Kasumi-1 (cell line): ENCODE measurements at regions not wholly inside any gene's neighbourhood (a gene's known extent, or its start where the extent isn't known, plus 50 kb on each side); places are given as distances from the start of the nearest gene placed in this dataset.
"Not testable (repeated sequence)": the region's sequence is repeated elsewhere in the genome, so short reads cannot be mapped to it uniquely, and the experiment has no call there.

Source experiments
- DNase-seq, 2 experiments: peaks; one replicate each; lab custom pipeline; 2025; lab: John Stamatoyannopoulos, UW

DNA sequence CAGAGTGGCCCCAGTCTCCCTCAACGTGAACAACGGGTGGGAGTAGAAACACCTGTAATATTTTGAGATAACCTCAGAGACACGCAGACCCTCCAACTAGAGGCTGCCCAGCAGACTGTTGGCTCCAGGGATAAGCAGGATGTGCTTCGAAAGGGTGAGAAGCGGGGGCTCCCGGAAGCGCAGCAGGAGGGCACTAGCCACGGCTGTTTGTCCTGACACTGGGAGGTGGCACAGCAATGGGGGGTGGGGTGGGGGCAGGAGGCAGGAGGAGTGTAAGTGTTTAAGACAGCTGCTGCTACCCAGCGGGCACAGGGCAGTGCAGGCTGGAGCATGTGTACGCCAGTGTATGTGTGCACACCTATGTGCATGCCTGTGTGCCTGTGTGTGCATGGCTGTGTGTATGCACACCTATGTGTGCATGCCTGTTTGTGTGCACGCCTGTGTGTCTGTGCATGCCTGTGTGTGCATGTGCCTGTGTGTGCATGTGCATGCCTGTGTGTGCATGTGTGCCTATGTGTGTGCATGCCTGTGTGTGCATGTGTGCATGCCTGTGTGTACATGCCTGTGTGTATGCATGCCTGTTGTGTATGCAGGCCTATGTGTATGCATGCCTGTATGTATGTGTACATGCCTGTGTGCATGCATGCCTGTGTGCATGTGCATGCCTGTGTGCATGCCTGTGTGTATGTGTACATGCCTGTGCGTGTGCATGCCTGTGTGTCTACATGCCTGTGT is 154.7 kb downstream of the SHANK2 start:
- DNase-seq = no peak

DNA sequence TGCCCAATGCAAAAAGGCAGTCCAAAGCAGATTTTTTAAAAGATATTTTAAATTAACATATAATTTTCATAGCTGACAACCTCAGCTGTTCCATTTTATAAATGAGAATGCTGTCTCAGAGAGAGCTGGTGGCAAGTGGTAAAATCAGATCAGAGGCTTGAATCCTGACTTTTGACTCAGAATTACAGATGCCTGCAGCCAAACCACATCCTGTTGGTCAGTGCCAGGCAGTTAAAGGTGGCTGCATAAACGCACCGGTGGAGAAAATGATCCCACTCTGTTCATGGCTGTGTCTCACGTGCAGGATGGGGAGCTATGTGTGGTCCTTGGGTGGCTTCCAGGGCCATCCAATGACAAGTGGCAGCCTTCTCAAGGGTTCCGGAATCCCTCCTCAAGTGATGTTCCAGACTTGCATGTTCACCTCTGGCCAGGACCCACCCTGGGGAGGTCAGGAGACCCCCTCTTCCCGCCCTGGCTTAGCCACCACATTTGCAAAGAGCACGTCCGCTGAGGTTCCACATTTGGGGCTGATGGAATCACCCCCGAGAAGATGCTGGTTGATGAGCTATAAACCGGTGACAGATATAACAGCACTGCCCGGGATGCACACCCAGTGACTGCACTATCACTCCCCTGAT is 155.5 kb downstream of the SHANK2 start:
- no peak for DNase-seq

DNA sequence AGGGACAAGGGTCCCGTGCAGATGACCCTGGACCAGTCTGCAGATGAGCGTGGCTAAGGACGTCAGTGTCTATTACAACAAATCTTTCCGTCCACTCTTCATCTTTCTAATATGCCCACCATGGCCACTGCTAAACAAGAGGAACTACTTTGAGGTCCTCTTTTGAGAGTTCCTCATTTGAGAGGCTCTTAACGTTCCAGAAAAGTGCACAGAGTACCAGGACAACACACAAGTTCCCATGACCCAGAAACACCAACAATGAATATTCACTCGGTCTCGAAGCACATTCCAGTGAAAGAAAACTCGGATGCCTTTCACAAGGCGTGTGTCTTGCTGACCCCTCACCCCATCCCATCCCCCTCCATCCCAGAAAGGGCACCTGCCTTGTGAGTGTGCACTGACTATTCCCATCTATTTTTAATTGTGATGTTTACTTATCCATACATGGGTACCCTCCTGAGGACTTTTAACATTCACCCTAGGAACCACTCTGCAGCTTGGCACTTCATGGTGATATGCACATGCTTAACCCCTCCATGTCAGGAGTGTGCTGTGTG is 157.0 kb downstream of the SHANK2 start:
- no peak for DNase-seq

DNA sequence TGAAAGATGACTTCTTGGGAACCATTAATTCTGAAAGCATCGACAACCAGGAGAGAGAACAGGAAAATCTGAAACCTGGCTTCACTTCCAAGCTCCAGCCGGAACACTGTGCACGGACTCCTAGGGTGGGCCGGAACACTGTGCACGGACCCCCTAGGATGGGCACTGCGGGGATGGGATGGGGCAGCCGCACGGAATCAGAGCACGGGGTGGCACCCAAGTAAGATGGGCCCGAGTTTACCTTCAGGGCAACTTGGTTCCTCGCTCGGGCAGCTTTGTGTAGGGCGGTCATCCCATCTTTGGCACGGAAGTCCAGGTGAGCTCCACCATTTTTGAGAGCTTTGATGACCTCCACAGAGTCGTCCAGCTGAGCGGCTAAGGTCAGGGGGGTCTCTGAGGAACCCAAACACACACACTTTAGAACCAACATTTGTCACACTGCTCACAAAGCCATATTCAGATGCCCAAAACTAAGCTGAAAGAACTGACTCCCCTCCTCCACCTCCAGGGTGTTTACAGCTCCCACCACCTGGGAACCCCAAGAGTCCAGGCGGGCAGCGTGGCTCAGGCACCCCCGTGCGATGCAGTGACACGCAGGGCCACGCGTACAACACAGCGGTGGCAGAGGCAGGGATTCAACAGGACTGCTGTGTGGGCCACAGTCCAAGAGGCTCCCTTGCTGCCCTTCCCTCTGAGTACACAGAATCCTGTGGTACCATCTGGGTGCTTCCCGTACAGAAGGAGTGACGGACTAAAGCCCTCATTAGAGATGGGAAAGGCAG is 157.9 kb downstream of the SHANK2 start:
- no peak for DNase-seq

DNA sequence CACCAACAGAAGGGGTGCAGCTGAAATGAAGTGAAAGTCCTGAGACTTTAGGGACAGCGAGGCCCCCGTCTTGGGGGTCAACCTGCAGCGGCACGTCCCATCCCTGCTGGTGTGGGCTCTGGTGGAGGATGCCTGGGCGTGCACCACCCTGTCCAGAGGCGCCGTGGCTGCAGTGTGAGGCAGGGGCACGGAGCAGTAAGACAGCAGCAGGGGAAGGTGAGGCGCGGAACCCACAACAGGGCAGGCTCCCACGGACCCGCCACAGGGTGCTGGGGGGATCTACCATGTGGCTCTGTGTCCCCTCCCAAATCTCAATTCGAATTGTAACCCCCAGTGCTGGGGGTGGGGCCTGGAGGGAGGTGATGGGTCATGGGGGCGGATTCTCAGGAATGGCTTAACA is 158.6 kb downstream of the SHANK2 start:
- DNase-seq = no peak

DNA sequence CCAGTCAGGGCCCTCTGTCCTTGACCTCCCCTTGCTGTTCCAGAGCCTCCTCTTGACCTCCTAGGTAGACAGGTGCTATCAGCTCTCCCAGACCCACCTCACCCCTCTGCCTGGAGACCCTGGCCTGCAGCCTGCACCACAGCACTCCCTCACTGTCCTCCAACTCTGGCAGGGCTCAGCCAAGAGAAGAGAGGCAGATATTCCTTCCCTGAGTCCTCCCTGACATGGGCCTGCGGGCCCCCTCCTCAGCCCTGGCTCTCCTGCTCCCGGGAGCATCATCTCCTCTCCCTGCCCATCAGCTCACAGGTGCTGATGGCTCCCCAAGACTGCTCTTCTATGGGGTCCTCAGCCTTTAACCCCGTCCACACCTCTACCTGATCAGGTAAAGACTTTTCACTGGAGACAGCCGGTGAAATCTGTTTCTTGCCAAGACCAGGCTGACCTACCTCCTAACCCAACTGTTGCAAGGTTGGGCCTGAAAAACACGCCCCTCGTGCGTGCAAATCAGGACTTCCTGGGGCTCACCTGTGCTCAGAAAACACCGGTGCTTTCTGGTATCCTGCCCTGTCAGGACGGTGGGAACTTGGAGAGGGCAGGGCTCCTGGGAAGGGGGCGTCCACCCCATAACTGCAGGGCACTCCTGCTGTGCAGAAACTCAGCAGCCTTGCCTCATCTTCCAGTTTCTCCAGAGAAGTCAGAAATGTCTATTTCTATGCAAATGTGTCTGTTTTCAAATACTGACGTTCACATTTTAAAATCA is 160.7 kb downstream of the SHANK2 start:
- DNase-seq = no peak

DNA sequence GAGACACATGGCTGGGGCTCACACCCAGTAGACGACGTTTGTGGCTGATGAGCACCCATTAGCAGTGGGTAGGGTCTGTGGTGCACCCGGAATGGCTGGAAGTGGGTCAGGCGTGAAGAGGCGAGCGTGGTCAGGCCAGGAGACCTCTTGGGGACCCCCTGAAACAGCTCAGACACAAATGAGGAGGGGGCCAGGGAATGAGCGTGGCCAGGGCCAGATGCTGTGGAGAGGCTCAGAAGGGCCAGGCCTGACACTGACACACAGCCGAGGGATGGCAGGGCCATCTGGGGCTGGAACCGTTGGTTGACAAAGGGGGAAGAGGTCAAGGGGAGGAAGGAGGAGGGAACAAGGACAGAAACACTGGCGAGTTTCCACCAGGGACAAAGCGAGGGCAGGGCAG is 162.8 kb downstream of the SHANK2 start:
- DNase-seq = no peak

DNA sequence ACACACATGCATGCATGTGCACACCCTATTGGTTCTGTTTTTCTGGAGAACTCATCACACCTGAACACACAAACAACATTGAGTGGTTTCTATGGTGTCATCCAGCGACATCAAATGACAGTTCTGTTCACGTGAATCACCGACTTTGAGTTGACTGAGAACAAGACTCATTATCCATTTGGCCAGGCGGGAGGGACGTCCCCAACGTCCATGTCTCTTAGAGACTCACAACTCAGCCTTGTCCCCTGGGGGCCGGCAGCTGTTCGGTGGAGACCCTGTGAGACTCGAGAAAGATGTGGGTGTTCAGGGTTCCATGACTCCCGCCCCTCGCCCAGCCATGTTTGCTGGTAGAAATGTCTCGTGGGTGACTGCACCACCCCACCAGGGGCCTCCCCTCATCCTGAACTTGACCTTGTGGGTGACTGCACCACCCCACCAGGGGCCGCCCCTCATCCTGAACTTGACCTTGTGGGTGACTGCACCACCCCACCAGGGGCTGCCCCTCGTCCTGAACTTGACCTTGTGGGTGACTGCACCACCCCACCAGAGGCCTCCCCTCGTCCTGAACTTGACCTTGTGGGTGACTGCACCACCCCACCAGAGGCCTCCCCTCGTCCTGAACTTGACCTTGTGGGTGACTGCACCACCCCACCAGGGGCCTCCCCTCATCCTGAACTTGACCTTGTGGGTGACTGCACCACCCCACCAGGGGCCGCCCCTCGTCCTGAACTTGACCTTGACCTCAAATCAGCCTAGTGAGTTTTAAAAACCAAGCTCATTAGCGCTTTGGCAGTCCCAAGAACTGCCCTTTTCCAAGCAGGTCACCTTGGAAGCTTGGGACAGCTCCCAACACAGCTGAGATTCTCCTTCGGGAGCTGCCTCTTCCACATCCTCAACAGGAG is 163.8 kb downstream of the SHANK2 start:
- not testable (repeated sequence) for DNase-seq

DNA sequence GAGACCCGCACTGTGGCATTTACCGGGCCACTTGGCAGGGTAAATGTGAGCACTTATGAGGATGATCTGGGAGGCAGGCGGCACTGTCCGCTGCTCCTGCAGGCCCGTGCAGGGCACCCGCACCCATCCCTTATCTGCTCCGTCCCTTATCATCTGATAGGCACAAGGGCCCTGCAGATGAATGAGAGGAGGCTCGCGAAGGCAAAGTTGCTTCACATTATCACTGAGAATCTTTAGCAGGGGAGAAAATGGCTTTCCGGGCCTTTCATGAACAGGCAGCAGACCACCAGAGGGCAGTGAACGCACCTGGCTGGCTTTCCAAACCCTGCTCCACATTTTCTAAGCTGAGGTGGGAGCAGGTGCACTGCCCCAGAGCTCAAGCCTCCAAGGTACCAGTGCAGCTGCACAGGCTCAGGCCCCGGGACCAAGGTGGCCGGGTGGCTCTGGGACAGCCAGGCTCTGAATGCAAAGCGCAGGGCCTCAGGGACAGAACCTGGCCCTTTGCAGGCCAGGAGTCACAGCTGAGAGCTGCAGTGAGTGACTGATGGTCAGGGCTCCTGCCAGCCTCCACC is 165.6 kb downstream of the SHANK2 start:
- no peak for DNase-seq

DNA sequence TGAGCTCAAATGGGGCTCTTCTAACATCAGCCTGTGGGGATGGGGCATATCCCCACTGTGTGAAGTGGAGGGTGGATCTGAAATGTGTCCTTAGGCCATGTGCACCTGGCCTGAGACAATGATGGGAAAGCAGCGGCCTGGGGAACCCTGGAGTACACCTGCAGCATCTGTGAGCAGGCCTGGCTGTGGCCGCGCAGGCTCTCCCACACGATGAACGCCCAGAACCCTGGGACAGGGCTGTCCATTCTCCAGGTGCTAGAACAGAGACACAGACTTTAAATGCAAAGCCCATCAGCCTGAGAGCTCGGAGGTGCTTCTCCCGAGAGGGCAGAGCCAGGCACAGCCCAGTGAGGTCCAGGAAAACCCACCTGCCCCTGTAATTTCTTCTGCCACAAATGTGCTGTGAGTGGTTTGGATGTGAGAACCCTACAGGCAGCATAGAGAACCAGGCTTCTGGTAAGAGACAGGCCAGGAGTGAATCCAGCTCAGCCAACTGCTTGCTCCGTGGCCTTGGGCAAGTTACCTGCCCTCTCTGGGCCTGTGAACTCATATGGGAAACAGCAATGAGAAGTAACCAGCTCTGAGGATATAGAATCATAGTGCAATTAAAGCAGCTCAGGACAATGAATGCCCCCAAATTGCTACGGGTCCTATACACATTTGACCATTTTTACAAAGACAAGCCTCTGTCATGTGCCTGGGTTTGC is 167.9 kb downstream of the SHANK2 start:
- DNase-seq = no peak

DNA sequence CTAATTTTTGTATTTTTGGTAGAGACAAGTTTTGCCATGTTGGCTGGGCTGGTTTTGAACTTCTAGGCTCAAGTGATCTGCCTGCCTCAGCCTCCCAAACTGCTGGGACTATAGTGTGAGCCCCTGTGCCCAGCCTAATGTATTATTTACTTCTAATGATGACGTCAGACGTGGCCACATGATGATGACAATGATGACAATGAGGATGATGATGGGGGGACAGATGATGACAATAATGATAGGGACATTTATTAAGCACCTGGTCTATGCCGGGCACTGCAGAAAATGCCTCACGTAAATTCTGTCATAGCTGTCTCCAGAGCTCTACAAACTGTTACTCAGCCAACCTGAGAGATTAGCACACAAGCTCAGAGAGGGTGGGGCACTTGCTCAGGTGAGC is 169.3 kb downstream of the SHANK2 start:
- no peak for DNase-seq

DNA sequence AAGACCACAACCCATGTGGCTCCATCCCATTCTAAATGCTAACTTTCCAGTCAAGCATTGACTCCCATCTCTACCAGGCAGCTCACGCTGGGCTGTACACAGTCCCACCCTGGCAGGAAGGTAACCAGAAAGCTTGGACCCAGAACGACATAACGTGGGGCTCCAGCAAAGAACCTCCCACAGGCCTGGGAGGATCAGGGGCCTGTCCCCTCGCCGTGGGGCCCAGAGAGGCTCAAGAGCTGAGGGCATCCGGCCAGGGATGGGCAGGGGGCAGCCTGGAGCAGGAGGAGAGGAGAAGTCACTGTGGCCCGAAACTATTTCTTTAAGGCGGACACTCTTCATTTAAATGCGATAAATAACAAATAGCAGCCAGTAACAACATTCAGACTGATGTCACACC is 169.9 kb downstream of the SHANK2 start:
- DNase-seq = no peak

DNA sequence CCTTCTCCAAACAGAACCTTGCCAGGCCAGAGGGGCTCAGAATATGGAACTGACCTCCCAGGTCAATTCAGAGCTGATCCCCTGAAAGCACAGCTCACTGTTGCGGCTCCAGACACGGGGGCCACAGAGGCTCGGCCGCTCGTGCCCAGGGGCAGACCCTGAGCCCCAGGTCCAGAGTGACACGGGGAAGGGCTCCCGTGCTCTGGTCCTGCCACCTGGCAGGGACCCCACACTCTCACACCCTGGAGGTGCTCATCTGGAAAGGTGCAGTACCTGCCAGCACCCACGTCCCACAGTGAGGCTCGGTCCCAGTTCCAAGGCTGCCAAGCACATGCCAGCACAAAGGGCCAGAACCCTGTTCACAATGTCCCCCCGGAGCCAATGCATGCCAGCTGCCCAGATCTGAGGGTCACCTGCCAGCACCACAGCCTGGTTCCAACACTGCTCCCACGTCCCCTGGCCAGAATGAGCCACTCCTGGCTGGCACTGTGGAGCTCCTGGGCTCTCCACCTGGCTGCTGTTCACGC is 170.6 kb downstream of the SHANK2 start:
- no peak for DNase-seq

DNA sequence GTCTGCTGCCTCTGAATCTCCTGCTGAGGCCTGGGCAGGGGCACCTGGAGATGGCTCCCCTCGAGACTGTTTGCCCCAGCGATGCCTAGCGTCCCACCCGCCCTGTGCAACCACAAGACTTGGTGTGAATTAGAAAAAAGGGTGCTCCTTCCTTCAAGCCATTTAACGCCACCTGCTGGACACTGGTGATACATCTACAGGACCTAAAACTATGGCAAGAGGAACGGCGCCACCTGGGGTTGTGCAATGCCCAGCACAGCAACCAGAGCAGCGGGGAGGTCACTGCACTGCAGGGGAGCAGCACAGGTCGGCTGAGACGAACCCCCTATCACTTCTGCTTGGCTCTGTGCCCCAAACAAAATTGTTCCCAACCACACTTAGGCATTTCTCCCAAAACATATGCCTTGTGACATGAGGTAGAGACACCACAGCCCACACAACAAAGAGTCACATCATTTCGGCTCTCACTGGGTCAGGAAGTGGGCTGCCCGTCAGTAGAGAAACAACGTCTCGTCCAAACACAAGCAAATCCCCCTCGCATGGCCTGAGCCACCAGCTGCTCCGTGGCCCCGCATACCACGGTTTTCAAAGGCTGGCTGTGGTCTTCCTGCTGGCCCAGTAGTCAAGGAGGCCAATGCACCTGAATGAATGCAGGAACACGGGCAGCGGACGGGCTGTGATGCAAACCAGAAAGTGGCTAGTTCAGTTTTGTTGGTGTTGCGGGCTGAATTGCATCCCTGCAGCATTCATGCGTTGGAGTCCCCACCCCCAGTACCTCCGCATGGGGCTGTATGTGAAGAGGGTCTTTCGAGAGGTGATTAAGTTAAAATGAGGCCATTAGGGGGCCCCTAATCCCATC is 171.9 kb downstream of the SHANK2 start:
- DNase-seq = peak; percentile 56 to 58

DNA sequence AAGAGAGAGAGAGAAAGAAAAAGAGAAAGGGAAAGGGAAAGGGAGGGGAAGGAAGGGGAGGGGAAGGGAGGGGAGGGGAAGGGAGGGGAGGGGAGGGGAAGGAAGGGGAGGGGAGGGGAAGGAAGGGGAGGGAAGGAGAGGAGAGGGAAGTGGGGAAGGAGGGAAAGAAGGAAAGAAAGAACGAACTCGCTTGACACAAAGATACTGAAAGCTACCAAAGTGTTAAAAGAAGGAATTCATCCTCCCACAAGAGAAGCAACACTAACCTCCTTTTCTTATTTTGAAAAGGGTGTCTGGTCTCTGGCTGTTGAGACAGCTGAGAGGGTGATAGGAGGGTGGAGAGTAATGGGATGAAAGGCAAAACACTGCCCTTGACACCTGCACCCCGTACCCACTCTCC is 172.6 kb downstream of the SHANK2 start:
- no peak for DNase-seq

DNA sequence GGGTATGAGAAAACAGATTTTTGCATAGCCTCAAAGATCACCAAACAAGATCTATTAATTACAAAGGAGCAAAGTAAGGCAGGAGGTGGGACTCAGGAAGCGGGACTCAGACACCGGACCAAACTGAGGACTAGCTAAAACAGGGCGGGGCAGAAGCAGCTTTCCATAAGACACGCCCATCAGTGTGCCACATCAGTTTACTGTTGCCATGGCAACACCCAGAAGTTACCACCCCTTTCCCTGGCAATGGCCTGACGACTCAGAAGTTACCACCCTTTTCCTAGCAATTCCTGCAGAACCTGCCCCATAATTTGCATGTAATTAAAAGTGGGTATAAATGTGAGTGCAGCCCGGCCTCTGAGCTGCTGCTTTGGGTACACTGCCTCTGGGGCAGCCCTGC is 173.9 kb downstream of the SHANK2 start:
- DNase-seq = no peak

DNA sequence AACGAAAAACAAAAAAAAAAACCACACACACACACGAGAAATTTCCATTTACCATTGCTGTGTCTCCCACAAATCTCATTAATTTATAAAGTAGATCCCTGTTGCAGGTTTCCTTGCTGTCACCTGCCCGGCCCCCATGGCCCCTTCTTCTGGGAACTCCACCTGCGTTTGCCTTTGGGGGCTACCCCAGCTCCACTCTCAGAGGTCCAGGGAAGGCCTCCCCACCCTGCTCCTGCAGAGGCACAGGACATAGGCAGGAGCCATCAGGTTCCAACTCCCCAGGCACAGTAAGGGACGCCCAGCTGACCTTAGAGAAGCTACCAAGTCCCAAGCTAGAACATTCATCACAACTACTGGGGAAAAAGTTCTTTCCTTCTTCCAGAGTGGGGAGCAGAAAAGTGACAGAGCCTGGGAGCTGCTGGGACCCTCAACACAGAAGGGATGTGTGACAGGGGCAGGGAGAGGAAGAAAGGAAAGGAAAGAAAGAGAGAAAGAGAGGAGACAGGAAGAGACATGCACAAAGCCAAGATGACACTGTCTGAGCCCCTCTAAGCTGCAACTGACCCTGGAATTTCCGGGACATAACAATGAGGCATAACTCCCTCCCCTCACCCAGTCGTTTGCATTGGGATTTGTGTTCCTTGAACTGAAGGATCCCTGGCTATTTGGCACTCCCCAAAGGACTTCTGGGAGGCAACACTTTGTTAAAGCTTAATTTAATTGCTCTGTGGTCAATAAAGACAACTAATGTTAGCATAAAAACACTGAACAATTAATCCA is 175.7 kb downstream of the SHANK2 start:
- DNase-seq = no peak

DNA sequence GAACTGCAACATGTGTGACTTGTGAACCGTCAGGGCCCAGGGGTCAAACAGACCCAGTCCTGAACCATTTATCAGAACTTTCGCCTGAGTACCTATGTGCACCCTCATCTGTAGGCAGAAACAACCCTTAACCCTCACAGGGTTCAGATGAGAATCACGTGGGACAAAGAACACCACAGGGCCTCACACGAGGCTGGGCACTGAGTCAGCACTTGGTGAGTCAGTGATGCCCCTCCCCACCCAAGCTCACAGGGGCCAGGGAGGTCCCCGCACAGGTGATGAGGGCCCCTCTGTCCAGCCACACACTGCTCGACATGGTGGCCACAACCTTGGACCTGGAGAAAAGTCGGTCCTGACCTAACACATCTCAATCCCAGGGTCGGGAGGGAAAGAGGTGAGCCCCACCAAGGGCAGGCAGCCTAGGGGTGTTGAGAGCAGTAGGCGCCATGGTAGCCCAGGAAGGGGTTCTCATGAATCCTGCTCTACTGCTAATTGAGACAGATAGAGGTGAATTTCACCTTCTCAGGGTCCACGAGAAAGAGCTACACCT is 176.4 kb downstream of the SHANK2 start:
- no peak for DNase-seq
